Right ventricle myocardium superior (tissue), 1 donor: ENCODE measurements at regions not wholly inside any gene's neighbourhood (a gene's known extent, or its start where the extent isn't known, plus 50 kb on each side); places are given as distances from the start of the nearest gene placed in this dataset.
"Not testable (repeated sequence)": the region's sequence is repeated elsewhere in the genome, so short reads cannot be mapped to it uniquely, and the experiment has no call there.

Experiments
- ATAC-seq: fragments of 200-7000 bp; cut with Tn5 transposase; one replicate; pipeline ENCODE4 v1.9.1; 2020; ENCODE audit warnings: mild to moderate bottlenecking; ENCODE audit not compliant: poor library complexity
- DNase-seq: peaks from one replicate; pipeline ENCODE4 v3.0.0-alpha.2; 2020
- intact Hi-C: fragments of 100-400 bp; cut with DNase I; formaldehyde crosslinking; loops from one replicate; pipeline ENCODE4 v1.11.2; 2022
- donor health status: DM: no; HTN: yes; CAD: no; lungs with severe emphysema.

DNA sequence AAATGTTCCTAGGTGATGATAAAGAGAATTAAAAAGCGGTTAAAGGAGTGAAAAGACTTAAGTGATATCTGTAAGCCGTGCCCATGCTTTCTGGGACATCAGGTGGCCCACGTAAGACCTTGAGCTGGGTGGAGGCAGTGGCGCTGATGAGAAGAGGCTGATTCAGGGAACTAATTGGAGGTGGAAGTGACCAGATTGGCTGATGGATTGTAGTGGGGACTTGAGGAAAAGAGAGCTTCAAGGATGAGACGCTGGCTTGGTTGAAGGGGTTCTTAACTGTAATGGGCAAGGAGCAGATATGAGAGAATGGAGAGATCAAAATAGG, 69.1 kb upstream of the EP300 start:
- intact Hi-C loops: loop anchor here (5.0 kb wide), 1 partner anchor 71 kb away; the partner anchor contains the start of gene RBX1
- DNase-seq: no peak

DNA sequence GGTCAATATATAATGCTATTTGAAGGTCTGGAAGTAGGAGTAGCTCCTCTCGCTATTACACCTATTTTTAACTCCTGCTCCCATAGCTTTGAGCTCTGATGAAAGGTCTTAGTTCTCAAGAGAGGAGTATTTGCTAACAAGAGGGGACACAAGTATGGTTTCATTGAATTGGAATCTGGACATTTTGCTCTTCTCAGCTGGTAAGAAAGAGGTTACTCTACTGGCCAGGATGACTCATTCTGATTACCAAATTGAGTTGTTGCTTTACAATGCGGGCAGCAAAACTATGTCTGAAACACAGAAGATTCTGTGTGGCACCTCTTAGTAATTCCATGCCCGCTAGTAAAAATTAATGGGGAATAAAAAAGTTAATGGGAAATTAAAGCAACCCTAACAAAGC, 63.6 kb upstream of the EP300 start:
- DNase-seq: no peak
- peak; percentile 25 for ATAC-seq
- intact Hi-C loops: no loop called here

More for the DNA sequence above, 69.1 kb upstream of the EP300 start:
- no peak for ATAC-seq

DNA sequence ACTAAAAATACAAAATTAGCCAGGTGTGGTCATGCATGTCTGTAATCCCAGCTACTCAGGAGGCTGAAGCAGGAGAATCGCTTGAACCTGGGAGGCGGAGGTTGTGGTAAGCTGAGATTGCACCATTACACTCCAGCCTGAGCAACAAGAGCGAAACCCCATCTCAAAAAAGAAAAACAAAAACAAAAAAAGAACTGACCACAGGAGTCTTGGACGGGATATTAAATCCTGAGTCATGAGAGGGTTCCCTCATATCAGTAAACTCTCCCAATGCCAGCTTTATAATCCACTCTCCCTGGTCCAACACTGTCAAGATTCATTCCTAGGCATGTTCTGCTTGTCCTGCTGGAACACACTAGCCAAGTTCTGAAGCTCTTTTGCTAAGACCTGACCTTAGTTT, 61.5 kb upstream of the EP300 start:
- ATAC-seq (no peak), DNase-seq (no peak)
- intact Hi-C loops: no loop called here

DNA sequence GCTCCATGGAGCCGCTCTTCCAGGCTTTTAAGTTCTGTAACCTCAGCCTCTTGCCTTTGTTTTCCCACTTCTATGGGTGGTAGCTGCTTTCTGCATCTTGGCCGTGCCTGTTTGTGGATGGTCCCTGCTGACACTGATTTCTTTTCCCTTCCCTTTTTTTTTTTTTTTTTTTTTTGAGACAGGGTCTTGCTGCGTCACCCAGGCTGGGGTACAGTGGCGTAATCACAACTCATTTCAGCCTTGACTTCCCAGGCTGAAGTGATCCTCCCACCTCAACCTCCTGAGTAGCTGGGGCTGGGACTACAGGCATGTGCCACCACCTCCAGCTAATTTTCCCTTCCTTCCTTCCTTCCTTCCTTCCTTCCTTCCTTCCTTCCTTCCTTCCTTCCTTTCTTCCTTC, 57.7 kb upstream of the EP300 start:
- intact Hi-C loops: no loop called here
- ATAC-seq (no peak), DNase-seq (no peak)

DNA sequence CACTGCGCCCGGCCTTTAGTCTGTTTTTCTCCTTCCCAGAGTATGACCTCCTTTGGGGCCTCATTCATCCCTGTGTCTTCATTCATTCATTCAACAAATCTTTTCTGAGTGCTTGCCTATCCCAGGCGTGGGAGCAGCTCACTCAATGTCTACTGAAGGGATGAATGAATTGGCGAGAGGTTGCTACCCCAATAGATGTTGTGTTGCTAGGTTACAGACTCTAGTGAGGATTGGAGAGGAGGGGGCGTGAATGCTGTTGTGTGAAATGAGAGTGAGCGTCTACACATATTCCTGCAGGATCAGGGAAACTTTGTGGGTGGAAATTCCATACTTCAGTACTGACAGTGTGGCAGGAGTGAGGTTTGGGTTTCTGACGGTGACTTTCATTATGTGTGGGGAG, 55.5 kb upstream of the EP300 start:
- no peak for ATAC-seq
- intact Hi-C loops: no loop called here
- DNase-seq: no peak

DNA sequence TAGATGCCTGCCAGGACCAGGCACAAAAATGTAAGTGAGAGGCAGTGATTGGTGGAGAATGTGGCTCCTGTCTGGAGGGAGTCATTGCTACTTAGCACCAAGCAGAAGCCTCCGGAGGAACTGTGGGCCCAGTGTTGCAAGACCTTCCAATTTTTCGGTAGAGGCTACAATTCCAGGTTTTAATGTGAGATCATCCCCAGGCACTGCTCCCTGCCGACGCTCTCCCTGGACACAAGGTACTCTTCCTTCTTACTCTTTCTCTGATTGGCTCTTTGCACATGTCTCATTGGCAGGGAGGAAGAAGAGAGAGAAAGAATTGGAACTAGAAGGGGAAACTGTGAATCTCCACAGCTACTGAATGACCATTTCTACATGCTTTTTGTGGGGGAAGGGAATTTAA, 53.7 kb upstream of the EP300 start:
- ATAC-seq: no peak
- intact Hi-C loops: no loop called here
- no peak for DNase-seq

DNA sequence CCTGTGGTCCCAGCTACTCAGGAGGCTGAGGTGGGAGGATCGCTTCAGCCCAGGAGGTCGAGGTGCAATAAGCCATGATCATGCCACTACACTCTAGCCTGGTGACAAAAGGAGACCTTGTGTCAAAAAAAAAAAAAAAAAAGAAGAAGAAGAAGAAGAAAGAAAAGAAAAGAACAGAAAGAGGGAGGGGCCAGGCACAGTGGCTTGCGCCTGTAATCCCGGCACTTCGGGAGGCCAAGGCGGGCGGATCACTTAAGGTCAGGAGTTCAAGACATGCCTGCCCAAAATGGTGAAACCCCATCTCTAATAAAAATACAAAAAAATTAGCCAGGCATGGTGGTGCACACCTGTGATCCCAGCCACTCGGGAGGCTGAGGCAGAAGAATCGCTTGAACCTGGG, 52.8 kb upstream of the EP300 start:
- DNase-seq, intact Hi-C loops, ATAC-seq: not testable (repeated sequence)

DNA sequence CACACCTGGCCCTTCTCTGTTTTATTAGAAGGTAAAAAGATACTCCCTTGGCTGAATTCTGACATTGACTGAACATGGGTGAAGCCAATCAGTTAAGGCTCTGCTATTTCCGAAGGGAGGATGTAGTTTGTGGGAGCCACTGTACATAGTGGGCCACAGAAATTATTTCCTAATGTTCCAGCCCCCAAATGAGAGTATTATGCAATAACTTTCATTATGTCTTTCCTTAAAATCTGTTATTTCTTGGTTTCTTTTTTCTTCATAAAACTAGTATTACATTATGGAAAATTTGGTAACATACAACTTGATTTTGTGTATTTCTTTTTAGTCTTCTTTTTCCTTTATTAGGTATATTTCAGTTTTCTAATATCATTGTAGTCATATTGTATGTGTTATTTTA, 51.9 kb upstream of the EP300 start:
- intact Hi-C loops: no loop called here
- no peak for ATAC-seq
- no peak for DNase-seq

DNA sequence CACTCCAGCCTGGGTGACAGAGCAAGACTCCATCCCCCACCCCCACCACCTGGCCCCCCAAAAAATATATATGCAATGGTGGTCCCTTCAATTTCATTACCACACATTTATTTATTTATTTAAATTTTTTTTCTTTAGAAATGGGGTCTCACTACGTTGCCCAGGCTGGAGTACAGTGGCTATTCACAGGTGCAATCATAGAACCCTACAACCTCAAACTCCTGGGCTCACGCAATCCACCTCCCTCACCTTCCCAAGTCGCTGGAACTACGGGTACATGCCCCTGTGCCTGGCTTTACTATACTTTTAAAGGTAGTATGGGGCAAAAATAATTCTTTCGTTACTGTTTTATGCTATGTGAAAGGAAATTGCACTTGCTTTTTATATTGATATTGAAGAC, 50.9 kb upstream of the EP300 start:
- ATAC-seq (no peak), DNase-seq (no peak)
- intact Hi-C loops: no loop called here
